GM12865 (cell line): ENCODE measurements at regions not wholly inside any gene's neighbourhood (a gene's known extent, or its start where the extent isn't known, plus 50 kb on each side); places are given as distances from the start of the nearest gene placed in this dataset.

ENCODE experiments used
- DNase-seq: peaks from one replicate; pipeline ENCODE4 v3.0.0; 2010; ENCODE audit warnings: low read depth
- H3K4me3 ChIP-seq: 2 replicates; pipeline ENCODE4 v1.5.1; 2011; ENCODE audit warnings: mild to moderate bottlenecking, low read depth, low read length, control low read depth
- CTCF ChIP-seq: IDR thresholded peaks from 2 replicates; pipeline ENCODE4 v1.5.1; 2011; ENCODE audit warnings: low read length, control low read depth, low read depth, inconsistent platforms; ENCODE audit not compliant: insufficient read depth; ENCODE audit errors: missing control alignments

GRCh38 chr10:31646519-31646918 is 282.1 kb downstream of the ARHGAP12 start:
- DNase-seq, result no peak
- H3K4me3 ChIP-seq, result no peak overlapping the region
- no peak for TF ChIP-seq CTCF

GRCh38 chr10:31645786-31646185 is 282.8 kb downstream of the ARHGAP12 start:
- DNase-seq, result no peak
- TF ChIP-seq CTCF, result no peak
- no peak overlapping the region for H3K4me3 ChIP-seq

- TF ChIP-seq CTCF, result no peak
- H3K4me3 ChIP-seq, result no peak overlapping the region
- DNase-seq, result no peak
Observed at GRCh38 chr10:31644931-31645633, 283.5 kb downstream of the ARHGAP12 start.

GRCh38 chr10:31642281-31642680 is 286.4 kb downstream of the ARHGAP12 start:
- no peak overlapping the region for H3K4me3 ChIP-seq
- TF ChIP-seq CTCF, result no peak
- no peak for DNase-seq

- DNase-seq, result no peak
- H3K4me3 ChIP-seq, result no peak overlapping the region
- TF ChIP-seq CTCF, result no peak
Observed at GRCh38 chr10:31635415-31636065, 293.1 kb downstream of the ARHGAP12 start.

- no peak for TF ChIP-seq CTCF
- DNase-seq, result no peak
- no peak overlapping the region for H3K4me3 ChIP-seq
Observed at GRCh38 chr10:31635009-31635408, 293.6 kb downstream of the ARHGAP12 start.
